Activated T-cell treated with anti-CD3 and anti-CD28 coated beads, Interleukin-2, amount 50 U/mL, for 72 hours (primary cell): ENCODE measurements at regions not wholly inside any gene's neighbourhood (a gene's known extent, or its start where the extent isn't known, plus 50 kb on each side); places are given as distances from the start of the nearest gene placed in this dataset.
"Not testable (repeated sequence)": the region's sequence is repeated elsewhere in the genome, so short reads cannot be mapped to it uniquely, and the experiment has no call there.

Experiments used
- ATAC-seq, 2 donors: fragments of 150-1000 bp; cut with Tn5 transposase; replicated peaks in 1 of 2; 2 replicates each; pipeline ENCODE4 v1.10.0; 2021; ENCODE audit warnings: moderate library complexity in 2 of 2, mild to moderate bottlenecking in 1 of 2
- DNase-seq, 2 donors: peaks; one replicate each; pipeline ENCODE4 v3.0.0; 2021 to 2022; ENCODE audit warnings: mixed read lengths in 1 of 2
- H3K27ac Mint-ChIP-seq: one replicate; pipeline ENCODE4 v1.8.0; 2022; ENCODE audit warnings: mild to moderate bottlenecking, moderate library complexity, mixed read lengths
- H3K27me3 Mint-ChIP-seq: one replicate; pipeline ENCODE4 v1.8.0; 2022; ENCODE audit warnings: low read depth, mixed read lengths
- H3K36me3 Mint-ChIP-seq, 2 donors: one replicate each; pipeline ENCODE4 v1.8.0; 2022; ENCODE audit warnings: mixed read lengths in 2 of 2, mild to moderate bottlenecking in 1 of 2; ENCODE audit not compliant: insufficient read depth in 2 of 2
- H3K4me1 Mint-ChIP-seq: one replicate; pipeline ENCODE4 v1.8.0; 2022; ENCODE audit warnings: low read depth, mixed read lengths
- H3K4me3 Mint-ChIP-seq, 2 donors: one replicate each; pipeline ENCODE4 v1.8.0; 2022; ENCODE audit warnings: mild to moderate bottlenecking in 2 of 2, mixed read lengths in 2 of 2, moderate library complexity in 2 of 2
- H3K9me3 Mint-ChIP-seq, 2 donors: one replicate each; pipeline ENCODE4 v1.8.0; 2022; ENCODE audit warnings: mixed read lengths in 2 of 2

DNA sequence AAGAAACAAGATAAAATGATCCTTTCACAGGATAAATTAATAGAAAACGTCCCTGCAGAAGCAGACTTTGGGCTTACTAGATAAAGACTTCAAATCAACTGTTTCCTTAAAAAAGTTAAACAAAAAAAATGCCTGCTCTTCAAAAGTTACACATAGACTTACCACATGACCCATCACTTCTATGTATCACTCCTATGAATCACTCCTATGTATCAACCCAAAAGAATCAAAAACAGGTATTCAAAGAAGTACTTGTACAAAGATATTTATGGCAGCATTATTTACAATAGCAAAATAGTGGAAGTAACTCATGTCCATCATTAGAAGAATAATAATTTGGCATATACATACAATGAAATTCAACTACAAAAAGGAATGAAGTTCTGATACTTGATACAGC, 56.3 kb upstream of the PRDM9 start:
- peaks cover 6 to 9% of the 10 kb centered on the region in 2 donors for H3K9me3 Mint-ChIP-seq
- no peak overlapping the region for H3K27ac Mint-ChIP-seq
- H3K4me3 Mint-ChIP-seq = no peak overlapping the region
- ATAC-seq (no peak), DNase-seq (no peak)
- no peaks in the 10 kb centered on the region for H3K27me3 Mint-ChIP-seq
- H3K36me3 Mint-ChIP-seq = no peaks in the 10 kb centered on the region
- no peaks in the 10 kb centered on the region for H3K4me1 Mint-ChIP-seq

DNA sequence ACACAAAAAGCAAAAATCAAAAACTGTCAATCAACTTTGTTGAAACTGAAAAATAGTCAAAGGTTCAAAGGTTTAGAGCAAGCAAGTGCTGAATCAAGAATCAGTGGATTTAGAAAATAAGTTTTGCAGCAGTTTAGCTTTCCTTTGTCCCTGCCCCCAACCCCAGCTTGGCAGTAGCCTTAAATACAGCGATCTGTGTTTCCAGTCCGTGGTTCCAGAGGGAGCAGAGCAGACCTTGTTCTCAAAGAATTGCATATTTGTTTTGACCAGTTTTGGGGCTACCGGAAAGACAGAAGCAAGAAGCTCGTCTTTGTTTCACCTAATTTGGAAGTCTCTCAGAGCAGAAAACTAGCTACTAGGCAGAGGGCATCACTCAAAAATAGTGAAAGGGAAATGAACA, 57.2 kb upstream of the PRDM9 start:
- Mint-ChIP-seq H3K4me3 (no peak overlapping the region), H3K36me3 (no peaks in the 10 kb centered on the region), H3K27ac (no peak overlapping the region), H3K9me3 (peaks cover 6 to 9% of the 10 kb centered on the region in 2 donors), H3K27me3 (no peaks in the 10 kb centered on the region), H3K4me1 (no peaks in the 10 kb centered on the region)
- ATAC-seq (no peak), DNase-seq (no peak)

DNA sequence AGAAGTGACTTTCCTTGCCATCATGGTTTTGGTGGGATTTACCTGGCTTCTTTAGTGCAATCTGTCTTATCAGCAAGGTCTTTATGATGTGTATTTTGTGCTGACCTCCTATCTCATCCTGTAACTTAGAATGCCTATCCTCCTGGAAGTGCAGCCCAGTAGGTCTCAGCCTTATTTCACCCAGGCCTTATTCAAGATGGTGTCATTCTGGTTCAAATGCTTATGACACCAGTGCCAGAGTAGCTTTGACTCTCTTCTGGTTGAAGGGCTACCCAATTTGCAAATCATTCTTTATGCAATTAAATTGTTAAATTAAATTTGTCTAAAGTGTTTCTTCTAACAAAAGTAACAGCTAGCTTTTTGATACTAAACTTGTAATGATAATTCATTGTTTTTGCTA, 58.8 kb upstream of the PRDM9 start:
- no peak overlapping the region for H3K4me3 Mint-ChIP-seq
- peaks cover 6 to 10% of the 10 kb centered on the region in 2 donors for H3K9me3 Mint-ChIP-seq
- H3K27me3 Mint-ChIP-seq = no peaks in the 10 kb centered on the region
- DNase-seq = no peak
- H3K36me3 Mint-ChIP-seq = no peaks in the 10 kb centered on the region
- H3K27ac Mint-ChIP-seq = no peak overlapping the region
- H3K4me1 Mint-ChIP-seq = no peaks in the 10 kb centered on the region
- ATAC-seq = no peak

DNA sequence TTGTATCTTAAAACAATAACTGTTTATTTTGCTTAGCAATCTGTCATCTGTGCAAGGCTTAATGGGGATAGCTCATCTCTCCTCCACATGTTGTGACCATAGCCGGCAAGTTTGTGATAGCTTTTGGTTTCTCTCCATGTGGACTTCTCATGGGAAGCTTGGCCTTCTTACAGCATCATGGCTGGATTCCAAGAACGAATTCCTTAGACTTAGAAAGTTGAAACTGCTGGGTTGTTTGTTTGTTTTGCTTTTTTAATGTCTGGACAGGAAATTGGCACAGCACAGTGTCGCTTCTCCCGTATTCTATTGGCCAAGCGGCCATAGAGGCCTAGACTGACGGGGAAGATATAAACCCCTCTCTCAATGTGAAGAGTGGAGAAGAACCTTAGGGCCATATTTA, 61.0 kb upstream of the PRDM9 start:
- H3K27me3 Mint-ChIP-seq = no peaks in the 10 kb centered on the region
- no peaks in the 10 kb centered on the region for H3K36me3 Mint-ChIP-seq
- no peak overlapping the region for H3K27ac Mint-ChIP-seq
- no peak overlapping the region for H3K4me3 Mint-ChIP-seq
- peaks cover 4 to 6% of the 10 kb centered on the region in 2 donors for H3K9me3 Mint-ChIP-seq
- H3K4me1 Mint-ChIP-seq = no peaks in the 10 kb centered on the region
- no peak for DNase-seq
- no peak for ATAC-seq

DNA sequence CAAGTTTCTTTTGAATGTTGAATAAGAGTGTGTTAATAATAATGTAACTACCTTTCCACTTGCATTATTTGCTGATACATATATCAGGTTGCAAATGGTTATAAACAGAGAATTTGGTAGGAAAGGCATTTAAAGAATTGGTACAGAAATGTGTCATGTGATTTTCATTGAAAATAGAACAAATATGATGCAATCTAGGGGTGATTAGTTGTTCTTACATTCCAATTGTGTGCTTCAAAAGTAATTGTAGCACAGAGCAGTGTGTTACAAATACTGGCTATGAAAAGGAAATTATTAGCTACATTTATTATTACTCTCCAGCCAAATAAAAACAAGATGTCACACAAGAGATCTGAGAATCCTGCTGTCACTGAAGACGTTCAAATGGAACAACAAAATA, 61.8 kb upstream of the PRDM9 start:
- no peak for DNase-seq
- Mint-ChIP-seq H3K27me3 (no peaks in the 10 kb centered on the region), H3K4me1 (no peaks in the 10 kb centered on the region), H3K36me3 (peaks cover 0 to 2% of the 10 kb centered on the region in 2 donors), H3K27ac (no peak overlapping the region), H3K4me3 (no peak overlapping the region), H3K9me3 (peaks cover 4 to 8% of the 10 kb centered on the region in 2 donors)
- no peak for ATAC-seq

DNA sequence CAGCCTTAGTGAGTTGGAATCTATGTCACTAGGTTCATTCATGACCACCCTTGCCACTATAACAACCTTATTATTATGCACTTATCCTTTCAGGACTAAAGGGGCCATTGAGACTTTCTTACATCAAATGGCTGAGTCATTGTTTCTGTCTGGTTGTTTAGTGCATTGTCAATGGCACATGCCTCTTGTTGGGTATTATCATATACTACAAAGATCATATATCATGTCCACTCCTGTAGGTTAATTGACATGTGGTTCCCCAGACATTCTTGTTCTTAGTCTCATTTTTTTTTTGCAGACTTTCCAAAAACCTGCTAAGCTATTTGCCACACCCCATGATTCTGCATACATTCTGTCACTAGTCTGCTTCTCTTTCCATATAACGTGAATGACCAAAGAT, 66.7 kb upstream of the PRDM9 start:
- H3K4me1 Mint-ChIP-seq = no peaks in the 10 kb centered on the region
- ATAC-seq (no peak), DNase-seq (no peak)
- H3K4me3 Mint-ChIP-seq = no peak overlapping the region
- peaks cover 0 to 2% of the 10 kb centered on the region in 2 donors for H3K36me3 Mint-ChIP-seq
- H3K27ac Mint-ChIP-seq = no peak overlapping the region
- no peaks in the 10 kb centered on the region for H3K27me3 Mint-ChIP-seq
- peaks cover 6 to 10% of the 10 kb centered on the region in 2 donors for H3K9me3 Mint-ChIP-seq

DNA sequence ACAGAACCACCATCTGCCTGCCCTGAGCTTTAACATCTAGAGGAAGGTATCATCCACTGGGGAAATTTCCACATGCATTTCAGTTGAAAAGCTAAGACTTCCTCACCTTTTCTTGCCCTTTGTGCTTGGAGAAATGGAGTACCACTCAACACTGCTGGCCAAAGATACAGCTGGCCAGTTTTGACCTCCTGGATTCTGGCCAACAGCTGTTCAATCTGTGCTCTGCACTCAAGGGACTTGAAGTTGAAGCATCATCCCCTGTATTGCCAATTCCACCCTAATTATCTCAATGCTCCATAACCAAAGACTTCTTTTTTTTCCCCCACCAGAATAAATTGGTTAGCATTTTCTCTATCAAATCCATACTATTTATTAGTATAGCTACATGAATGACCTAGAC, 70.4 kb upstream of the PRDM9 start:
- ATAC-seq = no peak

DNA sequence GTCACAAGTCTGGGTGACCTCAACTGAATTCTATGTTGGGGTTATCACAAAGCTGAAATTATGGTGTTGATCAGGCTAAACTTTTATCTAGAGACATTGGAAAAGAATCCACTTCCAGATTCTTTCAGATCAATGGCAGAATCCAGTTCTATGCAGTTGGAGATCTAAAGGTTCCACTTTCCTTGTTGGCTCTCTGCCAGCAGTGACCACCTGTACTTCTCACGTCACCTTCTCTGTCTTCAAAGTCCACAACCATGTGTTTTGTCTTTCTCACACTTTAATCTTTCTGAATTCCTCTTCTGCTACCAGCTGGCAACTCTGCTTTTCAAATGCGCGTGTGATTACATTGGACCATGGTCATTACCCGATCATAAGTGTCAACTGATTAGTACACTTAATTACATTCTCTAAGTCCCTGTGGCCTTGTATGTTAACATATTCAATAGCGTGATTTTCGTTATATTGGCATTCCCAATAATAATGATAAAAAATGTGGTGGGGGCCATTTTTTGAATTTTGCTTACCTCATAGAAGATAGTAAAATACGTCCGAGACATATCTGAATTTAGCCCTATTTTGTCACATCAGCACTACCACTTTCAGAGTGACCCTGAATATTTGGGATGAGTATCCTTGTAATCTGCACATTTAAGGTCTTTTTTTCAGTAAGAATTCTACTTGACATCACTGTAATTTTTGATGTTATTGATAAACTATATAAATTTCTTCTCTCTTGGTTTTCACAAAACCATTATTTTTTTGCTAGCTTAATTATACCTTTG, 73.7 kb upstream of the PRDM9 start:
- ATAC-seq (no peak), DNase-seq (no peak)
- H3K27me3 Mint-ChIP-seq = no peaks in the 10 kb centered on the region
- no peak overlapping the region for H3K4me3 Mint-ChIP-seq
- H3K9me3 Mint-ChIP-seq = peaks cover 4% of the 10 kb centered on the region in 2 donors
- no peaks in the 10 kb centered on the region for H3K4me1 Mint-ChIP-seq
- no peak overlapping the region for H3K27ac Mint-ChIP-seq
- H3K36me3 Mint-ChIP-seq = no peaks in the 10 kb centered on the region

More for the DNA sequence above, 70.4 kb upstream of the PRDM9 start:
- DNase-seq = no peak
- Mint-ChIP-seq H3K4me3 (no peak overlapping the region), H3K9me3 (peaks cover 8 to 9% of the 10 kb centered on the region in 2 donors), H3K27ac (no peak overlapping the region), H3K27me3 (no peaks in the 10 kb centered on the region), H3K4me1 (no peaks in the 10 kb centered on the region), H3K36me3 (peaks cover 0 to 2% of the 10 kb centered on the region in 2 donors)

DNA sequence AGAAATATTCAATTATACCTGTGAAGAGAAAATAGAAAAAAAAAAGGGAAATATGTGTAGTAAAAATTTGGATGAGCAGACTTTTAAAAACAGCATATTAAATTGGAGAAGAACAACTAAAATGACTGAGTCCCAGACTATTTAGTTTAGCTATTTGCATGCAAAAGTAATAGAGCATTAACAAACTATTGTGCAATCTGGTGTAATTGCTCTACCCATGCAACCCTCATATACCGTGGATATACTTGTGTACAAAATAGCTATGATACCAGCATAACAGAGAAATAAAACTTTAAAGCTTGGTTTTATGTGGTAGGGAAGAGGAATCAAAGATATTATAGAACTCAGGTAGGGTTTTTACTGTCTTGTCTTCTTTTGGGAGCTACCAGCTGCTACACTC, 78.7 kb upstream of the PRDM9 start:
- Mint-ChIP-seq H3K27me3 (no peaks in the 10 kb centered on the region), H3K9me3 (peaks cover 0 to 6% of the 10 kb centered on the region in 2 donors), H3K27ac (no peak overlapping the region), H3K36me3 (no peaks in the 10 kb centered on the region), H3K4me3 (no peak overlapping the region), H3K4me1 (no peaks in the 10 kb centered on the region)
- DNase-seq = no peak
- ATAC-seq = no peak

DNA sequence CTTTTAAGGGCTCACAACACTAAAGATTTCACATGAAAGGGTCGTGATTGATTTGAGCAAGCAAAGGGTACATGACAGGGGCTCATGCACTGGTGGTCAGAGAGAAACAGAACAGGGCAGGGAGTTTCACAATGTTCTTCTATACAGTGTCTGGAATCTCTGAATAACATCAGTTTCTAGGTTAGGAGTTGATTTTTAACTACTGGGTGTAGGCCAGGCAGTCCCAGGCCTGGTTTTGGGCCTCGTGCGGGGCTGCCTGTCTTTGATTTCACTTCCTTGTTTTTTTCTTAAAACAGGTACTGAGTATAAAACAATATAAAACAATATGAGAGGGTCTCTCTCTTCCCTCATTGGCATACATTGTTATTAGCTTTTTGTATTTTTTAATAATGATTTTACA, 87.2 kb upstream of the PRDM9 start:
- not testable (repeated sequence) for H3K36me3 Mint-ChIP-seq, ATAC-seq, H3K4me1 Mint-ChIP-seq, H3K27ac Mint-ChIP-seq, H3K4me3 Mint-ChIP-seq, H3K27me3 Mint-ChIP-seq, DNase-seq
- peaks cover 3 to 15% of the 10 kb centered on the region in 2 donors for H3K9me3 Mint-ChIP-seq

DNA sequence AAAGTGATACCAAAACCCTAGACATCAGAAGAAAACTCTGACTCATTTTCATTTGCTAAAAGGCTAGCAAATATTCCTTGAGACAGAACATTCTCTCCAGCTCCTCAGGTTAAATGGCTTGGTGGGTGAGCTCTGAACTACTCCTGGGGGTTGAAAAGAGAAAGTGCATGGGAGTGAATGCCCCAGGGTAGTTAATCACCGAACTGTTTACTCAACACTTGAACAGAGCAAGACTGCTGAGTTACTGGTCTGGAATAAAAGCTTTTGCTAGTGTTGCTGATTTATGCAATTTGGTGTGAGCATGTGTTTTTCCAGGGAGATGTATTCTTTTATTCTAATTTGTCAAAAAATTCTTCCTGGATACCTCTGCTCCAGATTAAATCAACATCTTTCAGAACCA, 88.3 kb upstream of the PRDM9 start:
- Mint-ChIP-seq H3K27ac (no peak overlapping the region), H3K4me3 (no peak overlapping the region), H3K36me3 (peaks cover 0 to 2% of the 10 kb centered on the region in 2 donors), H3K27me3 (no peaks in the 10 kb centered on the region), H3K4me1 (no peaks in the 10 kb centered on the region), H3K9me3 (peaks cover 3 to 15% of the 10 kb centered on the region in 2 donors)
- ATAC-seq = no peak
- DNase-seq = no peak

DNA sequence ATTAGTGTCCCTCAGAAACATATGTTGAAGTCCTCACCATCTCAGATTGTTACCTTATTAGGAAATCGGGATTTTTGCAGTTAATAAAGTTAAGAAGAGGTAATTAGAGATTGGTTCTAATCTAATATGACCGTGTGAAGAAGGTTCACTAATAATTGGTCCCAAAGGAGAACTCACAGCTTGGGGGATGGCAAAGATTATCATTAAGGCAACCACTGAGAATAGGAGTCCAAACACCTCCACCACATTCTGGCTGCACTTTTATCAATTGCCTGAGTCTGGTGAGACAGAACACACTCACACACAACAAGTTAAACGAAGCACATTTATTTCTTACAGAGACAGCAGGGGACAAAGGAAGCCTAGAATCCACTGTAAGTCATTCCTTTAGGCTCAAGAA, 94.9 kb upstream of the PRDM9 start:
- no peaks in the 10 kb centered on the region for H3K27me3 Mint-ChIP-seq
- H3K9me3 Mint-ChIP-seq = peaks cover 5 to 10% of the 10 kb centered on the region in 2 donors
- no peaks in the 10 kb centered on the region for H3K4me1 Mint-ChIP-seq
- no peaks in the 10 kb centered on the region for H3K36me3 Mint-ChIP-seq
- no peak for DNase-seq
- H3K27ac Mint-ChIP-seq = no peak overlapping the region
- no peak overlapping the region for H3K4me3 Mint-ChIP-seq
- ATAC-seq = no peak

DNA sequence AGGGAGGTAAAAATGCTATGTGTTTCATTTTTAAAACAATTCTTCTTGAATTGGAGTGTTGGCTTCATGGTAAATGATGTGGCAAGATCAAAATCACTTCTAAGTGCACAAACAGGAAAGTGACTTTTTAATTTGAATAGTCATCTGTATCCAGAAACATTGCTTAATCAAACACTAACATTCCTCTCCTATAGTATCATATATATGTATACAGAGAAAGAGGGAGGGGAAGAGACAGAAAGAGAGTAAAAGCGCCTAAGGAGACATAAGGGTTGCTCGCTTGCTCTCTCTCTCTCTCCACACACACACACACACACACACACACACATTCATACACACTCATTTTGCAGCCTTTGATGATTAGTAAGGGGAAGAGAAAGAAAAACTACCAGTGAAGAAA, 95.4 kb upstream of the PRDM9 start:
- H3K9me3 Mint-ChIP-seq = peaks cover 5 to 10% of the 10 kb centered on the region in 2 donors
- ATAC-seq = no peak
- no peak overlapping the region for H3K27ac Mint-ChIP-seq
- H3K36me3 Mint-ChIP-seq = no peaks in the 10 kb centered on the region
- H3K4me3 Mint-ChIP-seq = no peak overlapping the region
- no peaks in the 10 kb centered on the region for H3K27me3 Mint-ChIP-seq
- no peak for DNase-seq
- no peaks in the 10 kb centered on the region for H3K4me1 Mint-ChIP-seq

DNA sequence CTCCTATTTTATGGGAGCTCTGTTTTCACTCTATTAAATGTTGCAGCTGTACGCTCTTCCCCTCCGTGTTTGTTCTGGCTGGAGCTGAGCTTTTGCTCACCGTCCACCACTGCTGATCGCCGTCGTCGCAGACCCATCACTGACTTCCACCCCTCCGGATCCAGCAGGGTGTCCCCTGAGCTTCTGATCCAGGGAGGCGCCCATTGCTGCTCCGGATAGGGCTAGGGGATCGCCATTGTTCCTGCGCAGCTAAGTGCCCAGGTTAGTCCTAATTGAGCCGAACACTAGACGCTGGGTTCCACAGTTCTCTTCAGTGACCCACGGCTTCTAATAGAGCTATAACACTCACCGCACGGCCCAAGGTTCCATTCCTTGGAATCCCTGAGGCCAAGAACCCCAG, 96.2 kb upstream of the PRDM9 start:
- Mint-ChIP-seq H3K4me3 (no peak overlapping the region), H3K36me3 (no peaks in the 10 kb centered on the region), H3K4me1 (no peaks in the 10 kb centered on the region), H3K9me3 (peaks cover 5 to 10% of the 10 kb centered on the region in 2 donors), H3K27me3 (no peaks in the 10 kb centered on the region), H3K27ac (no peak overlapping the region)
- ATAC-seq = no peak
- no peak for DNase-seq
